ENCODE measurements at regions not wholly inside any gene's neighbourhood (a gene's known extent, or its start where the extent isn't known, plus 50 kb on each side); places are given as distances from the start of the nearest gene placed in this dataset.

DNA sequence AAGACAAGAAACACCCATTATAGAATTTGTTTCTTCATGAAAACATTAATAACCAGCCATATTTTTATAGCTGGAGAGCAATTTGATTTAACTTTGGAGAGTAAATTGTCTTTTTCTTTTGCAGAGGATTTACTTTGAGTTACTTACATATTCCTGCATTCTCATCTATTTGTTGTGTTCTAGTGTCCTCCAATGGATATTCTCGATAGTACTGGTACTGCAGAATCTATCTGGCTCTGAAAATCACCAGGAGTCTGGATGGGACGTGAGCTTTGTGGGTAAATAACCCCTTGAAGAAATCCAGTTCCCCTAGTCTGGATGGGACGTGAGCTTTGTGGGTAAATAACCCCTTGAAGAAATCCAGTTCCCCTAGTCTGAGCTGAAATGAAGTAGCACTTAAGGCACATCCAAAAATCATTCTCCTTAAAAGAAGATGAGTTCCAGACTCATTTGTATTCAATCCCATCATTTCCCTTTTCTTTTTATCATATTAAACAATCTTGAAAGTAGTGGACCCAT lies 294.1 kb upstream of the UBE2E2 start:
- no peak for DNase-seq

DNA sequence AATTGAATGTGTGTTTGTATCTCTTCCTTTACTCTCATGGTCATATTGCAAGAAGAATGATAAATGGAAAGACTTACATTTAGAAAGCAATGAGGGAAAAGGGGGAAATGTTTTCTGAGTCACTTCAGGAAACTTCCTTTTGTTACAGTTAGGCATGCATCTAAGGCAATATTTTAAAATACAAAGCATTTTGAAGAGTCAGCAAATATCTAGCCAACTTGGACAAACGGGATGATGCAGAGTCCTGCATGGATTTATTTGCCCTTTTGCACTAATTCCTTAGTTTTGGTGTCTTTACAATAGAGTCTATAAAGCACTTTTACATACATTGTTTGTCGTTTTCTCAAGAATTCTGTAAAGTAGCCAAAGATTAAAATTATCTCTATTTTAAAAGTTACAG lies 286.2 kb upstream of the UBE2E2 start:
- DNase-seq, result no peak

DNA sequence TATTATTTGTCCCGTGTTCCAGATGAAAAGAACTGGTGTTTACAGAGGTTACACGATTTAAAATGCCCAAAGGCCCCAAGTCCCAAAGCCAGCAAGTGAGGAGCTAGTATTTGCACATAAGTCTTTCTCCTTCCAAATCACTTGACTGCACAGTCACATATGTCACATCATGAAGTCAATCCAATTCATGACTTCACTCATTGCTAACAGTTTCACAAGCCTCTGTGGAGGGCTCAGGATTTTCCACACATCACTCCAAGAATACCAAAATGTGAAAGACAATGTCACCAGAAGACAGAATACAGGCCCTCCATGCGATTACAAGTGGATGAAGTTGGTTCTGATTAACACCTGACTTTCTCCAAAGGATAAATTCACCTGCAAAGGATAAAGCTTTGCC lies 283.1 kb upstream of the UBE2E2 start:
- no peak for DNase-seq

GRCh38 chr3:22922317-22922716 lies 280.8 kb upstream of the UBE2E2 start:
- DNase-seq, result peak; percentile 11

GRCh38 chr3:22923711-22924110 lies 279.4 kb upstream of the UBE2E2 start:
- no peak for DNase-seq

DNA sequence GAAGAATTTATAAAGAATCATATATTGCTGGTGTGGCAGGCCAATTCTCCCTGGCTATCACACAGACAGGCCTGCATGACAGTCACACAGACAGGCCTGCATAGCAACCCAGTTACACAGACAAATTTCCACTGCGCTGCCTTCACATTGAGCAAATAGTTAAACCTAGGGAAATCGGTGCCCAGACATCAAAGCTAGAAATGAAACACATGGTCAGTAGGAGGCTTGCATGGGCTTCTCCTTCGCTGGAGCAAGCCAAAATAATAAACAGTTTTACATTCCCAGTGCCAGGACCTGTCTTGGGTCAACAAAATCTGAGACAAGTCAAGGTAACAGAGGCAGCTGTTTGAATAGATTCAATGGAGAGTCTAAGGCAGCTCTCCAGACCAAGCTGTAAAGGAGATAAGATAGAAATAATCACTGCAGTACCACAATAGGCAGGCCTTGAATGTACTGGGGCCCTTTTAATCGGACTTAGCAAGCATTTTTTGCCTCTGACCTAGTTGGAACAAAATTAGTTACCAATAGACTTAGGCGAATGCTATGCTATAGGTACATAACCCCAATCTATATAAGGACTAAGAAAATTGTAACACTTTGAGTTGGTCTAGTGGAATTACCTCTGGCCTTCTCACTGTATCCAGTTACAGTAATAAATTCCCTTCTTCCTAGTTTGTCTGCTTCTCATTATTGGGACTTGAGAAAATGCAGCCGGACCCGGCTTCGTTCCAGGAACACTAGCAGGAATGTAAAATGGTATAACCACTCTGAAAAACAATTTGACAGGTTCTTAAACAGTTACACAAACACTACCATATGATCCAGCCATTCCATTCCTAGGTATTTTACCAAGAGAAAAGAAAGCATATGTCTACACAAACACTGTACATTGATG lies 274.7 kb upstream of the UBE2E2 start:
- no peak for DNase-seq

DNA sequence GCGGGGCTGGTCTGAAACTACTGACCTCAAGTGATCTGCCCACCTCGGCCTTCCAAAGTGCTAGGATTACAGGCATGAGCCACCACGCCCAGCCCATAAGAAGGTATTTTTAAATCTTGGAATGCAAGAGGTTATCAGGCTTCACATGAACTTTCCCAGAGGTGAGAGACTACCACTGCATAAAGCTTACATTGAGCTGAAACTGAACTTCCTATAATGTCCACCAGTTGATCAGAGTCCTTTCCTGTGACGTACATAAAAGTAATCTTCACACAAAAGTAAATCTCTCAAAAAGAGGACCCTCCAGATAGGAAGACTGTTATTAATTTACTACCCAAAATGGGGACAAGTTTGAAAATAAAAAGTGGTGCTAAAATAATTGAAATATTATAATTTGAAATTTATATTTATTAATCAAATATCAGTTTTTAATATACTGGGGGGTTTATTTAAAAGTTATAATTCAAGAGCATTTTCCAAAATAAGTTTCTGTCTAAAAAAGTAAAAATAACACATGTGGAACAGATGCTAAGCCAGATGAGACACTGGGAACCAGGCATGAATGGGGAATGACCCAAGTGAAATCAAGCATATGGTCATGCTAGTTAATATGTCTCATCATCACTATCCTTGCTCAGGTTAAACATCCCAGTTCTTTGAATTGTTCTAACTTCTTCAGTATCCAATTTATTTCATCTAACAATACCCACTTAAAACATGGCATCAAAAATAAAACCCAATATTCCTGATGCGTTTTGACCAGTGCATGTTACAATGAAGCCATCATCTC lies 269.9 kb upstream of the UBE2E2 start:
- no peak for DNase-seq

GRCh38 chr3:22933841-22934116 lies 269.3 kb upstream of the UBE2E2 start:
- DNase-seq, result no peak

GRCh38 chr3:22935040-22935439 lies 268.1 kb upstream of the UBE2E2 start:
- no peak for DNase-seq

DNA sequence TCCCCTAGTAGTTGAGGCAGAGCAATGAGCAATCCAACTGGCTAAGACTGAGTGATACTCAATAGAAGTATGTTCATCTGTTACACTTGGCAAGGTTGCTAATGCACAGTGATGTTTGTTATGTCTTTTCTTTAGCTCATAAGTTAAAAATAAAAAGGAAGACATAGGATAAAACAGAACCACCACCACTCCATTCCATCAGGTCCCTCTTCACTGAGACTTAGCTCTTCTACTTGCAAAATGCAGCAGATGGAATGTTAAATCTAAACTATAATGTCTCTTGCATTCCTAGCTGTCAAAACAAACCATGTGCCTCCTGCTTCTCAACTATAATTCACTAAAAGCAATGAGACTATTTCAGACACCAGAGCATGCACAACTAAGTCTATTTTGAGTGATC lies 265.6 kb upstream of the UBE2E2 start:
- DNase-seq, result no peak

DNA sequence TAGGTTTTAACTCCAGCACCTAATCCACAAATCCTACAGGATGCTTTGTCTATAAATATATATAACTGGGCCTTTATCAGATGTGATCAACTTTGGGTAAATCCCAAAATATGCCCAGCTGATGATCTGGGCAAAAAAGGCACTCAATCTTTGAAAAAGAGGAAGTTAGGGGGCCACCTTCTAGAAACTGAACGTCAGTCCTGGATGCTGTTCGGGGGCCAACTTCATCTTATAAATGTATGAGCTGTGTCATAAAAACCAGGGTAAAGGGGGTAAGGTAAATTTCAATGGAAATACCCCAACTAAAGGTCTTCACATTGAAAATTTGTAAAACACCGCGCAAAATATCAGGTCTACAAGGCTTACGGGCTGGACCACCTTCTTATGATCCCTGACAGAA lies 264.4 kb upstream of the UBE2E2 start:
- DNase-seq, result no peak

- no peak for DNase-seq
Measured at GRCh38 chr3:22939349-22939748, 263.8 kb upstream of the UBE2E2 start.

GRCh38 chr3:22940285-22940684 lies 262.8 kb upstream of the UBE2E2 start:
- DNase-seq, result no peak

- DNase-seq, result no peak
Measured at GRCh38 chr3:22942981-22943380, 260.1 kb upstream of the UBE2E2 start.

- no peak for DNase-seq
Measured at GRCh38 chr3:22947851-22948250, 255.3 kb upstream of the UBE2E2 start.

- no peak for DNase-seq
Measured at GRCh38 chr3:22951910-22952309, 251.2 kb upstream of the UBE2E2 start.

DNA sequence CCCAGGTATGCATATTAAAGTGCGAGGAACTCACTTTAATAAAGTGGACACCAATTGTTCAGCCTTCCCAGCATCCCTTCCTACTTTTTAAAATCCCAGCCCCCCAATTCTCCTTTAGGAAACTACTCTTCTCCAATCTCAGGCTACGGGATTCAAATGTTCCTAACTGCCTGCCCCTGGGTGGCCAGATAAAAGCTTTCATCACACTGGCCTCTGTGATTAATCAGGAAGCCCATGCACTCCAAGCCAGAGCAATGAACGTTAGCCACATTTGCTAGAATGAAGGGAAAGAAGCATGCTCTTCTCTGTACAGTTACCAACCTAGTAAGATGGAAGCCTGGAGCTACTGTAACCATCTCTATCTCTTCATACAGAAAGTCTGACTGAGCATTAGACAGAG lies 250.3 kb upstream of the UBE2E2 start:
- DNase-seq, result no peak

- DNase-seq, result no peak
Measured at GRCh38 chr3:22959593-22959992, 243.5 kb upstream of the UBE2E2 start.

DNA sequence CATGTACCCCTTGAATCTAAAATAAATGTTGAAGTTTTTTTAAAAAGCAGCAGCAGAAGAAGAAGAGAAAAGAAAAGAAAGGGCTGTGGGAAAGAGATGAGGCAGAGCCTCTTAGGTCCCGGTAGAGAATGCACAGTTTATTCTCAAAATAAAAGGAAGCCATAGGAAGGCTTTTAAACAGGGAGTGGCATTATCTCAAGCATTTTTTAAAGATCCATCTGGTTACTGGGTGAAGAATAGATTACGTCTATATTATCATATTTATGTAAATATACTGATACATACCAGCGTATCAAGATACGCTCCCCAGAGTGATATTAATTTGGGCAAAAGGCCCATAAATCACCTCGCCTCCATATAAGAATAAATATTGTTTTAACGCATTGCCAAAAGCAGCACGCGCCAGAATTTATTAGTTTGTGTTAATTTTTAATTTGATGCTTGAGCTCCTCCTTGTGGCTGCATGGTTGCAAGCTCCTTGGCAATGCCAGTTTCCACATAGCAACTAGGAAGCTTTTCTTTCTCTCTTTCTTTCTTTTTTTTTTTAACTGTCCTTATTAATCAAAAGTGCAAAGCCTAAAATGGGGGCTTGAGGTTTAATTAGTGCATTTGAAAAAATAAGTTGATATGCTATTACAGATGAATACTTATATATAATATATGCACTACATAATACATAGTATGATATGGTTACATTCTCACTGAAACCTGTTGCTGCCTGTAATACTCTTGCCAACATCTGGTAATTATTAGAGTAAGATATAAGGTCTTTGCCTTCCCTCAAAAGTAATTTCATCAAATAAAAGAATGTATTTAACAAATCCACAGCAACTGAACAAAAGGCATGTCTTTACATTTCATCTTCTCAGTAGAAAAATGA lies 242.8 kb upstream of the UBE2E2 start:
- DNase-seq, result peak; percentile 32

DNA sequence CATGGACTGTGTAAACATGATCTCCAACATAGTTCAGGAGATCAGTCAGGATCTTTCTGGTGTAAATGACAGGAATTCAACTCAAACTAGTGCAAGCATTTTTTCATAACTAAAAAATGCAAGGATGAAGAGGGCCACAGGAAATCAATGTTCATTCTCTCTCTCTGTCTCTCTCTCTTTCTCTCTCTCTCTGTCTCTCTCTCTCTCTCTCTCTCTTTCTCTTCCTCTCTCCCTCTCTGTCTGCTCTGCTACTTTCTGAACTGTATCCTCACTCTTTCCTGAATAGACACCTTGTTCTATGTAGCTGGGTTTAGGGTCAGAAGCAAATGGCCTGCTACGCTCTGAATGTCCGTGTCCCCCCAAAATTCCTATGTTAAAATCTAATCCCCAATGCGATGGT lies 240.9 kb upstream of the UBE2E2 start:
- DNase-seq, result no peak

DNA sequence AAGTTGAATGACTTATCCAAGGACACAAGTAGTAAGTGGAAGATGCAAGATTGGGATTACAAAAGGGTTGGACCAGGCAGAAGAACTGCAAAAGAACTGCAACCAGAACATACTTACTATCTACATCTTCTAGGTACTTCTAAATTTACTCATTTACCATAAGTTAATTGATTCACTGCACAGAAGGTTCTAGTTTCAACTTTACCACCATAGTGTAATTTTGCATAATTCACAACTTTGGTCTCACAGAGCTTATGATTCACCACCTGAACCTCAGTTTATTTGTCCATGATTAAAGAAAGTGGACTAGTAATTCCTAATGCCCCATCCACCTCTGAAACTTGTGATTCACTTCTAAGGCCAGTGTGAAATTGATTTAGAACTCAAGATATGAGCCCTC lies 236.8 kb upstream of the UBE2E2 start:
- DNase-seq, result no peak

DNA sequence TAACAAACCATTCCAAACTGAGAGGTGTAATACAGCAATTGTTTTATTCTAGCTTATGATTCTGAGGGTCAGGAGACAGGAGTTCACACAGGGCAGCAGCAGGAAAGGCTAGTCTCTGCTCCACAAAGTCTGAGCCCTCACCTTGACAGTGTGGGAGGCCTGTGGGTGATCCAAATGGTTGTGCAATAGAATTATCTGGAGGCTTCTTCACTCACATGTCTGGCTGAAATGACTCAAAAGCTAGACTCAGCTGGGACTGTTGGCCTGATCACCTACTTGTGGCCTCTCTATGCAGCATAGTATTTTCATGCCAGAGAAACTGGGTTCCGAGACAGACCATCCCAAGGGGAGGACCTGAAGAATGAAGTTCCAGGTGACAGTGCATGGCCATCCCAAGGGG lies 233.9 kb upstream of the UBE2E2 start:
- DNase-seq, result no peak

DNA sequence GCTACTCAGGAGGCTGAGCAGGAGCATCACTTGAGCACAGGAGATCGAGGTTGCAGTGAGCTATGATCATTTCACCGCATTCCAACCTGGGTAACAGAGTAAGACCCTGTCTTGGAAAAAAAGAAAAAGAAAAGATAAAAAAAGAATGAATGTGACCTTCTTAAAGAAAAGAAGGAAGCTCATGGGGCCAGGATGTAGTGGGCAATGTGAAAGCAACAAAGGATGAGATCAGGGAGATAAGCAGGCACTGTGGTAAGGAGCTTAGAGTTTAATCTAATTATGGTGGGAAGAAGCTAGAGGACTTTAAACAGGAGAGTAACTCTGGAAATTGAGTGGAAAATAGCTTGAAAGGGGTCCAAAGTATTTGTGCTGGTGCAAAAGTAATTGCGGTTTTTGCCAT lies 231.6 kb upstream of the UBE2E2 start:
- DNase-seq, result no peak
